ENCODE measurements at regions not wholly inside any gene's neighbourhood (a gene's known extent, or its start where the extent isn't known, plus 50 kb on each side); places are given as distances from the start of the nearest gene placed in this dataset.

- H2AFZ ChIP-seq (replicated peaks) = no peak overlapping the region
- no peak overlapping the region for H3K27ac ChIP-seq
- Mint-ChIP-seq H3K27me3 (ENCODE audit: insufficient read depth, low read depth) (peaks cover 41% of the 10 kb centered on the region), H3K4me3 (peak overlapping the region; percentile 60), H3K36me3 (peaks cover 3% of the 10 kb centered on the region), H3K9me3 (peaks cover 18% of the 10 kb centered on the region), H3K27ac (peak overlapping the region; percentile 99), H3K4me1 (peaks cover 76% of the 10 kb centered on the region)
- no peaks in the 10 kb centered on the region for H3K9me3 ChIP-seq (ENCODE audit: low read depth)
- TF ChIP-seq EZH2 (IDR thresholded peaks at IDR 0.05) (no peak), EZH2phosphoT487 (IDR thresholded peaks at IDR 0.05) (peak; percentile 64)
- TF ChIP-seq, protein P1, sequence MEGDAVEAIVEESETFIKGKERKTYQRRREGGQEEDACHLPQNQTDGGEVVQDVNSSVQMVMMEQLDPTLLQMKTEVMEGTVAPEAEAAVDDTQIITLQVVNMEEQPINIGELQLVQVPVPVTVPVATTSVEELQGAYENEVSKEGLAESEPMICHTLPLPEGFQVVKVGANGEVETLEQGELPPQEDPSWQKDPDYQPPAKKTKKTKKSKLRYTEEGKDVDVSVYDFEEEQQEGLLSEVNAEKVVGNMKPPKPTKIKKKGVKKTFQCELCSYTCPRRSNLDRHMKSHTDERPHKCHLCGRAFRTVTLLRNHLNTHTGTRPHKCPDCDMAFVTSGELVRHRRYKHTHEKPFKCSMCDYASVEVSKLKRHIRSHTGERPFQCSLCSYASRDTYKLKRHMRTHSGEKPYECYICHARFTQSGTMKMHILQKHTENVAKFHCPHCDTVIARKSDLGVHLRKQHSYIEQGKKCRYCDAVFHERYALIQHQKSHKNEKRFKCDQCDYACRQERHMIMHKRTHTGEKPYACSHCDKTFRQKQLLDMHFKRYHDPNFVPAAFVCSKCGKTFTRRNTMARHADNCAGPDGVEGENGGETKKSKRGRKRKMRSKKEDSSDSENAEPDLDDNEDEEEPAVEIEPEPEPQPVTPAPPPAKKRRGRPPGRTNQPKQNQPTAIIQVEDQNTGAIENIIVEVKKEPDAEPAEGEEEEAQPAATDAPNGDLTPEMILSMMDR (IDR thresholded peaks at IDR 0.05) = no peak
- peak; percentile 86 for DNase-seq (ENCODE audit: low spot score)
- H4K20me1 ChIP-seq (ENCODE audit: low read depth) = peaks cover 70% of the 10 kb centered on the region
- peaks cover 15% of the 10 kb centered on the region for H3K4me1 ChIP-seq
- peaks cover 29% of the 10 kb centered on the region for H3F3A ChIP-seq (ENCODE audit: low read depth)
- no peak overlapping the region for H3K4me3 ChIP-seq
- H3K36me3 ChIP-seq = no peaks in the 10 kb centered on the region
- peaks cover 98% of the 10 kb centered on the region for H3K27me3 ChIP-seq
- H3K4me2 ChIP-seq = peak overlapping the region; percentile 19
- no peak overlapping the region for H3K9ac ChIP-seq
- no peaks in the 10 kb centered on the region for H3K79me2 ChIP-seq (ENCODE audit: low read depth)
Measured at GRCh38 chr1:22225858-22226589, 83.1 kb upstream of the WNT4 start.

DNA sequence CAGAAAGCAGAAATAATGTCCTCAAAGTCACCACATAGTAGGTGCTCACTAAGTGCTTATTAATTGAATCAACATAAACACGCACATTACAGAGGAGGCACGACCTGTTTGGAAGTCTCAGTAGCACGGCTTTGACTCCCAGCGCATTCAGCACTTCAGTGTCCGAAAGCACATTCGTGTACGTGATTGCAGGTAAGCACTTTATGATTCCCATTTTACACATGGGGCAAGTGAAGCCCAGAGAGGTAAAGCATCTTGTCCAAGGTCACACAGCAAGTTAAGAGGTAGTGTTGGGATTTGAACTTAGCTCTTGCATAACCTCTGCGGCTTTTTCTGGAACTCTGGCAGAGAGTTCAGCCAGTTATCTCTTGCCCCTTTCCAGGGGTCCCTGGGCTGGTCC lies 85.2 kb upstream of the WNT4 start:
- H3K36me3 Mint-ChIP-seq = peaks cover 1% of the 10 kb centered on the region
- no peak for TF ChIP-seq EZH2phosphoT487 (IDR thresholded peaks at IDR 0.05)
- no peak for TF ChIP-seq EZH2 (IDR thresholded peaks at IDR 0.05)
- TF ChIP-seq, protein P1 (IDR thresholded peaks at IDR 0.05) = no peak
- no peak overlapping the region for H3K4me3 Mint-ChIP-seq
- Histone ChIP-seq H3K4me1 (peaks cover 15% of the 10 kb centered on the region), H3K9ac (no peak overlapping the region), H2AFZ (replicated peaks) (no peak overlapping the region), H3K4me3 (no peak overlapping the region), H3F3A (ENCODE audit: low read depth) (peaks cover 29% of the 10 kb centered on the region), H3K36me3 (no peaks in the 10 kb centered on the region), H3K9me3 (ENCODE audit: low read depth) (no peaks in the 10 kb centered on the region), H3K4me2 (no peak overlapping the region), H3K27ac (no peak overlapping the region), H4K20me1 (ENCODE audit: low read depth) (peaks cover 62% of the 10 kb centered on the region), H3K79me2 (ENCODE audit: low read depth) (no peaks in the 10 kb centered on the region), H3K27me3 (peaks cover 98% of the 10 kb centered on the region)
- peak overlapping the region; percentile 26 for H3K27ac Mint-ChIP-seq
- H3K4me1 Mint-ChIP-seq = peaks cover 73% of the 10 kb centered on the region
- peaks cover 34% of the 10 kb centered on the region for H3K27me3 Mint-ChIP-seq (ENCODE audit: insufficient read depth, low read depth)
- no peak for DNase-seq (ENCODE audit: low spot score)
- H3K9me3 Mint-ChIP-seq = peaks cover 14% of the 10 kb centered on the region

DNA sequence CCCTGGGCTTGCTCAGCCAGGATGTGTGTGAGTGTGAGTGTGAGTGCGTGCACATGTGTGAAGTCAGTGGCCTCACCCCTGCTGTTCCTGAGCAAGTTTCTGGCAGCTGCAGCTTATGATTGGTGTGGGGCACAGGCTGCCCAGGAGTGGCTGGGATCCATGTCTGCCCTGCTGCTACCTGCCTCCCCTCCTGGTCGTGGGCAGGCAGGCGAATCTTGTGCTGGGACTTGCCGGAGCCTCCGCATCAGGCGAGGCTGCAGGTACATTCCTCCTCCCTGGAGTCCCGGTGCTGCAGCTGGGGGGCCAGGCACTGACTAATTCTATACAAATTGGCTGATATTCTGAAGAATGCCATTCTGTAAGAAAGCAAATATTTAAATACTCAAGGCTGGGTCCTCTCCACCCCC lies 85.6 kb upstream of the WNT4 start:
- no peak for TF ChIP-seq EZH2 (IDR thresholded peaks at IDR 0.05)
- TF ChIP-seq EZH2phosphoT487 (IDR thresholded peaks at IDR 0.05) = no peak
- TF ChIP-seq, protein P1 (IDR thresholded peaks at IDR 0.05) = no peak

More for the DNA sequence above, 85.6 kb upstream of the WNT4 start:
- Histone ChIP-seq H3K9me3 (ENCODE audit: low read depth) (no peaks in the 10 kb centered on the region), H3K27me3 (peaks cover 98% of the 10 kb centered on the region), H3K4me1 (peaks cover 15% of the 10 kb centered on the region), H3K36me3 (no peaks in the 10 kb centered on the region), H3F3A (ENCODE audit: low read depth) (peaks cover 29% of the 10 kb centered on the region), H3K4me2 (no peak overlapping the region), H3K79me2 (ENCODE audit: low read depth) (no peaks in the 10 kb centered on the region), H3K9ac (no peak overlapping the region), H4K20me1 (ENCODE audit: low read depth) (peaks cover 62% of the 10 kb centered on the region), H2AFZ (replicated peaks) (no peak overlapping the region), H3K27ac (no peak overlapping the region), H3K4me3 (no peak overlapping the region)
- DNase-seq (ENCODE audit: low spot score) = no peak
- peaks cover 14% of the 10 kb centered on the region for H3K9me3 Mint-ChIP-seq
- H3K4me3 Mint-ChIP-seq = no peak overlapping the region
- peaks cover 1% of the 10 kb centered on the region for H3K36me3 Mint-ChIP-seq
- peak overlapping the region; percentile 26 for H3K27ac Mint-ChIP-seq
- H3K4me1 Mint-ChIP-seq = peaks cover 73% of the 10 kb centered on the region
- H3K27me3 Mint-ChIP-seq (ENCODE audit: insufficient read depth, low read depth) = peaks cover 33% of the 10 kb centered on the region

Data from neural progenitor cell (in vitro differentiated cells).